ENCODE measurements at regions not wholly inside any gene's neighbourhood (a gene's known extent, or its start where the extent isn't known, plus 50 kb on each side); places are given as distances from the start of the nearest gene placed in this dataset.
"Not testable (repeated sequence)": the region's sequence is repeated elsewhere in the genome, so short reads cannot be mapped to it uniquely, and the experiment has no call there.

DNA sequence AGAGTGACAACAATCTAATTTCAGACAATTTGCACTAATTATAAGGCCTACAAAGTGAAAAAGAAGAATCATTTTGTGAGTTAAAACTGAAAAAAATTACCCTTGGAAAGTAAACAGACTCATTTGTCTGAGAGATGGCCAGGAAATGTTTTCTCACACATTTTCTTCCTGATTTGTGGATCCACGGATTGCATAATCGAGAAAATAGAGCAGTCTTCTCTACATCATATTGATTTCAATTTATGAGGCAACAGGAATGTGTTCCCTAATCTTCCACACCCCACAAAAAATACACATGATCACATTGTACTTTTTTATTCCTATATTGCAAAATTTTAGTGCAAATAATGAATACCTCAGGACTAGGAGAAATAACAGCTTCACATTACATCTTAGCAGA is 160.8 kb downstream of the CCER1 start:
- Histone ChIP-seq H3K9me2 (replicated peaks; ENCODE audit: insufficient read depth, low read length) (no peaks in the 10 kb centered on the region), H3F3A (ENCODE audit: insufficient read depth, low read length) (no peaks in the 10 kb centered on the region), H3K4me2 (ENCODE audit: low read depth, low read length) (no peak overlapping the region), H3K4me3 (ENCODE audit: low read length) (no peak overlapping the region), H2AFZ (ENCODE audit: low read length) (no peak overlapping the region), H3K9me3 (replicated peaks; ENCODE audit: insufficient read depth, low read length) (no peaks in the 10 kb centered on the region), H3K27me3 (replicated peaks; ENCODE audit: insufficient read depth, low read length) (no peaks in the 10 kb centered on the region), H3K36me3 (replicated peaks; ENCODE audit: insufficient read depth, low read length) (no peaks in the 10 kb centered on the region), H3K9ac (ENCODE audit: low read length) (no peak overlapping the region), H3K27ac (ENCODE audit: low read length) (no peak overlapping the region), H3K4me1 (ENCODE audit: low read length) (no peaks in the 10 kb centered on the region), H3K79me2 (ENCODE audit: low read length) (no peaks in the 10 kb centered on the region), H4K20me1 (ENCODE audit: insufficient read depth, low read length) (no peaks in the 10 kb centered on the region)
- TF ChIP-seq CTCF (IDR thresholded peaks at IDR 0.05; ENCODE audit: low read length) (no peak), EZH2phosphoT487 (IDR thresholded peaks at IDR 0.05; ENCODE audit: low read length) (no peak), EZH2 (optimal IDR thresholded peaks at IDR 0.05; ENCODE audit: low read depth, low read length) (no peak)
- no peak for DNase-seq

DNA sequence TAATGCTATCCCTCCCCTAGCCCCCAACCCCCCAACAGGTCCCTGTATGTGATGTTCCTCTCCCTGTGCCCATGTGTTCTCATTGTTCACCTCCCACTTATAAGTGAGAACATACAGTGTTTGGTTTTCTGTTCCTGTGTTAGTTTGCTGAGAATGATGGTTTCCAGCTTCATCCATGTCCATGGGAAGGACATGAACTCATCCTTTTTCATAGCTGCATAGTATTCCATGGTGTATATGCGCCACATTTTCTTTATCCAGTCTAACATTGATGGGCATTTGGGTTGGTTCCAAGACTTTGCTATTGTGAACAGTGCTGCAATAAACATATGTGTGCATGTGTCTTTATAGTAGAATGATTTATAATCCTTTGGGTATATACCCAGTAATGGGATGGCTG is 162.3 kb downstream of the CCER1 start:
- not testable (repeated sequence) for H3K9ac ChIP-seq (ENCODE audit: low read length); H3F3A ChIP-seq (ENCODE audit: insufficient read depth, low read length); H3K36me3 ChIP-seq (replicated peaks; ENCODE audit: insufficient read depth, low read length); H3K9me3 ChIP-seq (replicated peaks; ENCODE audit: insufficient read depth, low read length); H3K4me3 ChIP-seq (ENCODE audit: low read length); H3K27me3 ChIP-seq (replicated peaks; ENCODE audit: insufficient read depth, low read length); H3K4me2 ChIP-seq (ENCODE audit: low read depth, low read length); H3K79me2 ChIP-seq (ENCODE audit: low read length); DNase-seq; H3K9me2 ChIP-seq (replicated peaks; ENCODE audit: insufficient read depth, low read length); H4K20me1 ChIP-seq (ENCODE audit: insufficient read depth, low read length); H2AFZ ChIP-seq (ENCODE audit: low read length); H3K4me1 ChIP-seq (ENCODE audit: low read length); H3K27ac ChIP-seq (ENCODE audit: low read length)

- Histone ChIP-seq H3K9ac (ENCODE audit: low read length) (no peak overlapping the region), H3K79me2 (ENCODE audit: low read length) (no peaks in the 10 kb centered on the region), H3K4me3 (ENCODE audit: low read length) (no peak overlapping the region), H3F3A (ENCODE audit: insufficient read depth, low read length) (no peaks in the 10 kb centered on the region), H2AFZ (ENCODE audit: low read length) (no peak overlapping the region), H3K9me3 (replicated peaks; ENCODE audit: insufficient read depth, low read length) (no peaks in the 10 kb centered on the region), H3K4me2 (ENCODE audit: low read depth, low read length) (no peak overlapping the region), H3K9me2 (replicated peaks; ENCODE audit: insufficient read depth, low read length) (no peaks in the 10 kb centered on the region), H3K27ac (ENCODE audit: low read length) (no peak overlapping the region), H3K4me1 (ENCODE audit: low read length) (no peaks in the 10 kb centered on the region), H3K27me3 (replicated peaks; ENCODE audit: insufficient read depth, low read length) (no peaks in the 10 kb centered on the region), H3K36me3 (replicated peaks; ENCODE audit: insufficient read depth, low read length) (no peaks in the 10 kb centered on the region), H4K20me1 (ENCODE audit: insufficient read depth, low read length) (no peaks in the 10 kb centered on the region)
- no peak for TF ChIP-seq EZH2 (optimal IDR thresholded peaks at IDR 0.05; ENCODE audit: low read depth, low read length)
- no peak for TF ChIP-seq EZH2phosphoT487 (IDR thresholded peaks at IDR 0.05; ENCODE audit: low read length)
- no peak for TF ChIP-seq CTCF (IDR thresholded peaks at IDR 0.05; ENCODE audit: low read length)
- no peak for DNase-seq
These were observed 163.5 kb downstream of the CCER1 start for GRCh38 chr12:90791445-90791844.

GRCh38 chr12:90790747-90791146 is 164.2 kb downstream of the CCER1 start:
- Histone ChIP-seq H3K4me1 (ENCODE audit: low read length) (no peaks in the 10 kb centered on the region), H3K27ac (ENCODE audit: low read length) (no peak overlapping the region), H3K4me2 (ENCODE audit: low read depth, low read length) (no peak overlapping the region), H3K9me3 (replicated peaks; ENCODE audit: insufficient read depth, low read length) (no peaks in the 10 kb centered on the region), H3K79me2 (ENCODE audit: low read length) (no peaks in the 10 kb centered on the region), H3K9ac (ENCODE audit: low read length) (no peak overlapping the region), H3K36me3 (replicated peaks; ENCODE audit: insufficient read depth, low read length) (no peaks in the 10 kb centered on the region), H3K9me2 (replicated peaks; ENCODE audit: insufficient read depth, low read length) (no peaks in the 10 kb centered on the region), H3K27me3 (replicated peaks; ENCODE audit: insufficient read depth, low read length) (no peaks in the 10 kb centered on the region), H3K4me3 (ENCODE audit: low read length) (no peak overlapping the region), H3F3A (ENCODE audit: insufficient read depth, low read length) (no peaks in the 10 kb centered on the region), H4K20me1 (ENCODE audit: insufficient read depth, low read length) (no peaks in the 10 kb centered on the region), H2AFZ (ENCODE audit: low read length) (no peak overlapping the region)
- no peak for TF ChIP-seq CTCF (IDR thresholded peaks at IDR 0.05; ENCODE audit: low read length)
- no peak for TF ChIP-seq EZH2 (optimal IDR thresholded peaks at IDR 0.05; ENCODE audit: low read depth, low read length)
- no peak for TF ChIP-seq EZH2phosphoT487 (IDR thresholded peaks at IDR 0.05; ENCODE audit: low read length)
- DNase-seq: no peak
